ENCODE measurements at regions not wholly inside any gene's neighbourhood (a gene's known extent, or its start where the extent isn't known, plus 50 kb on each side); places are given as distances from the start of the nearest gene placed in this dataset.
A peak's percentile ranks its signal among the peaks of the same experiment; 100 is the strongest.

DNA sequence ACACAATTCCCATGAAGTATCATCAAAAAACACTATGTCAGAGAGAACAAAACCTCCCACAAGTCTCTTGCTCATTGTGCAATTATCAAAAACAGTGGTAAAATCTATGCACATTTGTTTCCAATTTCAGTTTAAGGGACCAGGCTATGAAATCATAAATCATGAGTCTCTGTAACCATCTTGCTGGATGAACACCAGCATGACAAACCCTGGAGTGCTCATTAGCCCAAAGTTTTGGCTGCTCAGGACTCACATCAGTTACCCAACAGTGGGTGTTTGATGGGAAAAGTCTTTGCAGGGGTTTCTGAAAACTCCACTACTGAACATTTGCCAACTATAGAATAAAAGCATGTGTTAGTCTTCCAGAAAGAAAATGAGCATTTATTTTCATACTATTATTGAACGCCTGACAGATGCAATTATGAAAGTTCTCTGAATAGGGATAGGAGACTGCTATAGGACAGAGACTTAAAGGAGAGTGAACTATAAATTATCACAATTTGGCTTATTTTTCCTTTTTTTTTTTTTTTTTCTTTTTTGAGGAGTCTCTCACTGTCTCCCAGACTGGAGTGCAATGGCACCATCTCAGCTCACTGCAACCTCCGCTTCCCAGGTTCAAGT is 240.8 kb upstream of the KCNMB2 start:
- no peak for DNase-seq

DNA sequence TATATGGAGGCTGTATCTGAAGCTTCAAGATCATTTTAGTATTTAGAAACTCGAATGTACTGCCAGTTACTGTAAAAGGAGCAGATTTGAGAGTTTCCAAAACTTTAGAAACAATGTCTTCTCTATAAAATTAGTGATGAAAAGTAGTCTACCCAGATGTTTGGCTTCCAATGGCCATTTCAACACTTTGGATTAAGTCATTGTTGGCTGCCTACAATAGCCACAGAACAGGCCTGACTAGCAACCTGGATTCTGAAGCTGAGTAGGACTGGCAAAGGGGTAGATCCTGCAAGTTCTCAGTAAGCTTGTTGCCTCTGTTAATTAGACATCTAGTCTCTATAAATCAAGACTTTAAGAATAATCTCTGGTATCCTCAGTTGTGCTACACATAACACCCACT is 239.0 kb upstream of the KCNMB2 start:
- no peak for DNase-seq

DNA sequence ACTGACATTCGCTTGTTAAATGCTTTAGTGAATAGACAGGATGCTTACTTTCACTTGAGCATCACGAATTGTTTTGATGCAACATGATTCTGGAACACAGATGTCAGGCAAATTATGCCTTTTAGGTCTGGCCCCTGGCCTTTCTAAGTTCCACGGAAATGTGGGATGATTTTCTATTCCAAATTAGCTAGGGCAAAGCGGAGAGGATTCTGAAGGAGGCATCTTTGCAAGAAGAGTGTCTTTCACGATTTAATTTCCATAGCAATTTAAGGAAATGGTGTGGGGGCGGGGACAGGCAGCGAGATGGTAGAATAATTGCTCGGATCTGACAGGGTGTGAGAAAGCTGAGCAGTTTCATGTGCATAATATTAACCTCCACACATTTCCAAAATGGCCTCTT is 238.5 kb upstream of the KCNMB2 start:
- no peak for DNase-seq

DNA sequence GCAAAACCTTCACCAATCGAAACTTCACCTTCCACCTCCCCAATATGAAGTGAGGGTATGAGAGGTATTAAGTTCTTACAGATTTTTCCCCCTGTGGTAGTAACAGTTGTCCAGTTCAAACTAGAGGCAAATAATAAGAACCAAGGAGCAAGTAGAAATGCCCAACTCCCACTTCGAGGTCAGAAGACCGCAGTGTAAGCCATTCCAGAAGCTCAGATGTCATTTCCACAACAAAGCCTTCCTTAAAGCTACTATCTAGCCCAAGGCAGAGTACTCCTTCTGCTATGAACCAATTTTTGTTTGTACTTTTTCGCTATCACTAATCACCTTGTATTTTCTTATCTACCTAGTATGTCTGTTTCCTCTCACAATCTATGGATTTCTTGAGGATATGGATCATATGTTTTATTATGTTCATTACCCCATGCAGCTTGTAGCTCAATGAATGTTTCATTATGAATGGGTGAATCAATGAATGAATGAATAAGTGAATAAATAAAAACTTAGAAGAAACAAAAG is 235.7 kb upstream of the KCNMB2 start:
- no peak for DNase-seq

DNA sequence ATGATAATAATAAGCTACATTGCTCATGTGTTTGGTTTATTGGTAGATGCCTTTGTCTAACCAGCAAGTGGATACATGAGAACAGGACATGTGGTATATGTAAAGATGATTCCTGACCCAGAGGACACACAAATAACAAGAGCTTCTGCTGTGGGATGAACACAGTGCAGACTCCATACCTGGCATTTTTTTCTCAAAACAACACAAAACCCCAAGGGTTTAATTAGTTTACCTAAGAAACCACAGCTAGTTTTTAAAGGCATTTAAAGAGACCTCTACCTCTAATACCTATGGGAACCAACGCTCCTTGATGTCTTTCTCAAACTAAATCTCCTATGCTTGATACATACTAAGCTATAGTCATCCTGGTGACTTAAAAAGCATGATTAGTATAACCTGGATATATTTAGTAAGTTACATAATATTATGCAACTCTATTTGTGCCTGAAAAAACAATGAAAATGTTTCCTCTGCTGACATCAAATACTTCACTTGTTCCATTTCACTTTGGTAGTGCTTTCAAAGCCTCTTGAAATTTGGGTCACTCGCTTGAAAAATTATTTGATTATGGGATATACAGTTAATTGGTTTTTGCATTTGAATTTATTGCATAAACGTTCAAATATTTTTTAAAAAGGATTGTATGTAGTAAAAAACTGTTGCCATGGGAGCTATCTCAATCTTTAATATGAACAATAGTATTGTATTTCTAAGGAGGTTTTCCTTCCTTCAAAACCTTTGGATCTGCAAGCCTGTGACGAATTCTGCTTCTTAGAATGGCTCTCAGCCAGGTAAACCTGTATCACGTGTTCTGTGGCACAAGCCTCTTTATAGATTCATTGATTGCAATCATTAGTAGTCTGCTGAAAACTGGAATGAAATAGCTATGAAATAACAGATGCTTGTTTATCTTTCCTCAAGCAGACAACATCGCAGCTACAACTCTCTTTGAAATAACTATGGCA is 233.0 kb upstream of the KCNMB2 start:
- no peak for DNase-seq

DNA sequence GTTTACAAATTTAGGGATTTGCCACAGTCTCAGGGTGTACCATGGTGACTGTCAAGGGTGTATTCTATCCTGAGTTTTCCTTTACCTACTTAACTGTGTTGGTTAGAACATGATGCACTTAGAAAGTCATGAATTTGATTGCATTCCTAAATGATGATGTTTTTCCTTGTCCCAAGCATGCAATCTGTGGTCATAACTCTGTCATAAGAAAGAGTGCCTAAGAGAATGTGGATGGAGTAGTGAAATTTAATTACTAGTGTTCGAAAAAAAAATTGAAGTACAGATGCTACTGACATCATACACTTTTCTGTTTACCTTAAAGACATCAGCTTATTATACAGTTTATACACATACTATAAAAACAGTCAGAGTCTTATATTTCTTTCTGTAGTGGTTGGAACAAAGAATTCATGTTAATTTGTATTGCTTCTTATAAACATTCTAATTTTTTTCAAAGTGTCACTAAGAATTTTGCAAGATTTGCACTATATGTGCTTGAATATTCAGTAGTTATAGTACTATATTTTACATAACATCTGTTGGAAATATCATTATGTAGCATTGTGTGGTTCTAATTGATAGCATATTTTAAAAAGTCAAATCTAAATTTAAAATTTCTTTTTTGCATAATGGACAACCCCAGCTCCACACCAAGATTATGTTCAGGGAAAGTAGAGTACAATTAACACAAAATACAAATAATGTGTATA is 231.3 kb upstream of the KCNMB2 start:
- DNase-seq = no peak

DNA sequence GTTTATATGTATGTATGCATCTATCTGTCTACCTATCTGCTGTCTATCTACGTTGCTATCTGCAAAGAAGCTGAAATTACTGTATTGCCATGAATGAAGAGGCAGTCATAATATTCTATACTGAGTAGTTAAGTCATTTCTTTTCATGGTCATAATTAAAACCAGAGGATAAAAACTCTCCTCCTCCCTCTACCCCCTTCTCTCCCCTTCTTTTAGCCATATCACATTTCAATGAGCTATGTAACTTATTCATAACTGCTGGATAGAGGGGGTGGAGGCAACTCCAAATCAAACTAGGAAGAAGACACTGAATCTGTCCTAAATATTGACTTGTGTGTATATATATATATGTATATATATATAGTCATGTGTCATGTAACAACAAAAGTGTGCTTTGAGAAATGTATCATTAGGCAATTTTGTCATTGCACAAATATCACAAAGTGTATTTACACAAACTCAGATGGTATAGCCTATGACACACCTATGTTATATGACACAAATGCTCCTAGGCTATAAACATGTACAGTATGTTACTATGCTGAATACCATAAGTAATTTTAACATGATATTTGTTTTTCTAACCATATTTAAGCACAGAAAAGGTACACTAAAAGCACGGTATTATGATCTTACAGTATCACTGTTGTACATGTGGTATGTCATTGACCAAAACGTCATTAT is 229.7 kb upstream of the KCNMB2 start:
- no peak for DNase-seq

DNA sequence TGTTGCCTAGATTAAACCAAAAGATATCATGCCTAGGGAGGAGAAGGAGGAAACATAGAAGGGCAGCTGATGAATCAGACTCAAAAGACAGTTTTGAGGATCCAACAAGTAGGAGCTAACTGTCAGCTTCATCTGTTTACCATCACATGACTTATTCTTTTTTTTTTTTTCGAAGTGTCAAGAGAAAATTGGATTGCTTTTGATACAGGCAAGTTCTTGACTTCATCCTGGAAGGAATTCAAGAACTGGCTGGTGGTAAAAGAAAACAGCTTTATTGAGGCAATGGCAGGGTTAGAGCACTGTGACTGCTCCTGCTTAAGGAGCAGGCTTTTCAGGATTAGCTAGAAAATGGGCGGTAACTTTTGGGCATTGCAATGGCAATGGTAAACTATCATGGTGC is 227.5 kb upstream of the KCNMB2 start:
- no peak for DNase-seq

DNA sequence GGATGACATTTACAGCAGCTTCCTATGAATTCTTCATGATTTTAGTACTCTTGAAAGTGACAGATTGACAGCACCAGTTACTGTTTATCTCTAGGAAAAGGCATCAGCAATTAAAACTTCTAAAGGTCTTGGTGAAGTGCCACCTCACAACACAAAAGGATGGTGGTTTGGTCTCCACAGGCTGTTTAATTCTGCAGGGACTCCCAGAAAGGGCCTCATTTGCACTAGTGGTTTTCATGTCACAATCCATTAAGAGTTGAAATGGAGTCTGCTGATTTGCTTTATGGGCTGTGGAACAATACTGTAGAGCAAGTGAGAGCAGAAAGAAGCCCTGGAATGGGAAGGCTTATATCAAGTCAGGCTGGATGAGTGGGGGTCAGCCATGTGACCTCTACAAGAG is 225.3 kb upstream of the KCNMB2 start:
- no peak for DNase-seq

DNA sequence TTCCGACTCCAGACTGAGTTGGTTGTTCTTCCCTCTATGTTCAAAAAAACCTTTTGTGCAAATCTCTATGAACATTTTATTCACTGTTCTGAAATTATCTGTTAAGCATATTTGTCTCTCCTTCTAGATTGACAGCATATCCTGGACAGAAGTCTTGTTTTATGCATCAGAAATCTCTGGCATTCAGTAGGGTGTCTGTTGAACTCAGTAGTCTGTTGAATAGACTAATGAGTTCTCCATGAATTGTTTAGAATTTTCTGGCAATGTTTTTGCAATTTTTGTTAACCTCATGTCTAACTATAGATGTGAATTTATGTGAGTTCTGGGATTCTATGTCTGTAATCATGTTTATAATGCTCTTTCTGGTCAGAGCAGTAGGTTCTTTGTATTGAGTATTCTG is 222.5 kb upstream of the KCNMB2 start:
- no peak for DNase-seq

DNA sequence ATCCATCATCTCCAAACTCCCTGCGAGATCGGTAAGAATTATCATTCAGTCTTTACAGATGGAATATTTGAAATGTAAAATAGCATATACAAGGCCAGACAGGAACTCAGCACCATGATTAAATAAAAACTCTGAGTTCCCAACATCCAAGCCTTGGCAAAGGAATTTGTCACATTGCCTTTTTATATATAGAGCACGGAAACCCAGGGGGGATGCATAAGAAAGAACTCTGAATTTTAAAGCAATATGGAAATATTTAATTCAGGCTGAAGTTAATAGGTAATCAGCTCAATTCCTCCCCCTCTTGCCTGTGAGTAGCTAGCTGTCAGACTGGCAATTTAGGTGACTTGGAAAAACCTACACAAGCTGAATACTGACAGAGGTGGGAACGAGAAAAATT is 217.9 kb upstream of the KCNMB2 start:
- DNase-seq = no peak

DNA sequence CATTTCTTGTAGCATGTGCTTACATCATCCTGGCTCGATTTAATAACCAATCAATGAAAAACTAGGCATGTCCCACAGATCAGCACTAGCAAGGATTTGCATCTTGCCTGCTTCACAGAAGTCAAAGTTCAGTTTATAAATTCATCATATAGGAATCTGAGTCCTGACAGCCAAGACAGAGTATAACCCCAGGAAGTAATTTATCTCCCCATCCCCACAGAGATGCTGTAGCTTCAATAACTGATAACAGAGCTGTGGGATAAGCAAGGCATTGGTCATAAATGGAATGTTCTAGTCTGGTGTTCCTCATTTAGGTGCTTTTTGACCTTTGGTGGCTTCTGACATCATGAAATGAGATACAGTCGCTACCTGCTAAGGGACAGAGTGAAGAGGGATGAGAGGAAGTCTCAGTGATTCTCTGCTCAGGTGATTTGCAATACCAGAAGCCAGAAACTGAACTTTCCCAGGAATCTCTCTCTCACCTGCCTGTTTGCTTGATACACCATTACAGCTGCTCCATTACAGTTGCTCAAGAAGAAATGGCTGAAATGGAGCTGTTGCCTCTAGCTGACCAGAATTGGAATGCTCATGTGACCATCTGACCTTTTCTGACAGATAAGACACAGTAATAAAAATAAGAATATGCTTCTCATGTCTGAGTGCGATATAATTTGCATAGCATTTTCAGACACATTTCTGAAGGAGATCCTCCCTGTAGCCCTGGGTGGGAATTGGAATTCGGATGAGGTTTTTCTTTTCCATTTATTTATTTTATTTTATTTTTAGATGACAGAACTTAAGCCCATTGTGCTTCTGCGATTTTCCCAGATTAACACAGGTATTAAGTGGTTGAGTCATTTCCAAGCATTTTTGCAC is 217.1 kb upstream of the KCNMB2 start:
- no peak for DNase-seq

DNA sequence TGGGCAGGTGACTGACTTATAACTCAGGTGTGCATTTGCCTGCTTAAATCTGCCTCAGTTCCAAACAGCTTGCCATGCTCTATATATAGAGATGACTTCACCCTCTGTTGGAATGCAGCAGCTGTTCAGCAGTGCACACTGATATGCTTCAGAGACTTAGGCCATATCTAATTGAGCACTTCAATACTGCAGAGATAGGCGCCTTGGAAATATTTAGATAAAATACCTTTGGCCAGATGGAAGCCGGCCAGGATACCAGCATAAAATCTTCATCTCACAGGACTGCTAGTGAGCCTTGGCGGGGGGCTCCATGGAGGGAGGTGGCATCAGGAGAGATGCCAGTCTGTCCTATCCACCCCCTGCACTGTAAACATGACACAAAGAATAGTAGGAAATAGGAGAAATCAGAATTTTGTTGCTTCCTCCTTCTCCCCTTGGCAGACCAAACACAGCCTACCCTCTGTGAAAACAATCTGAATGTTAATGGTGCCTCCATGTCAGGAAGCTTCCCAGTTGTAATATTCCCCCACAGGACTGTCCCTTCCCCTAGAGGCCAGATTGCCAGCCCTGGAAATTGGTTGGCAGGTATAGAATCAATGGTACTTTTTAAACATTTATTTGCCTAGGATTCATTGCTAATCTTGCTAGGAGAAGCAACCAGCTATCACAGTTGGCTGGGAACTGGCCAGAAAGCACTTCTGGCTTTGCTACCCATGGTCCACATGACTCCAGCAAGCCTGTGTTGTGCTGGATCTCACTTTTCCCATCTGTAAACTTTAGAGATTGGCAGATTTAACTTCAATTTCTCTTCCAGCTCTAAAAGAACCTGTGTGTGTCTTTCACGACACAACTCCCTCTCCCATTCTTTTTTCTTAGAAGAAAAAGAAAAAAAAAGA is 215.5 kb upstream of the KCNMB2 start:
- DNase-seq = peak; percentile 94

DNA sequence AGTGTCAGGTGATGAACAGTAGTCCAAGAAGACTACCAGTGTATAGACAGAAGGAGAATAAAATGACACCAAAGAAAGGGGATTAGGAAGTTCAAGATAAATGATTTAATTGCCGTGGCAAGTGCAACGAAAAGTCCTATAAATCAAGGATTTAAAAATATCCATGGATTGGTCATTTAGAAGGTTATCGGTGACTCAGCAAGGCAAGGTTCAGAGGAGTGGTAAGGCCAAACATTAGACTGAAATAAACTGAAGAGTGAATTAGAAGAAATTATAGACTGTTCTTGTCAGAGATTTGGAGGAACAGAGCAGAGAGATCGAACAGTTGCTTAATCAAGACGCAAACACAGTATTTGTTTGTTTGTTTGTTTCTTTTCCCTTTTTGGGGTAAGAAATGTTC is 211.9 kb upstream of the KCNMB2 start:
- no peak for DNase-seq

DNA sequence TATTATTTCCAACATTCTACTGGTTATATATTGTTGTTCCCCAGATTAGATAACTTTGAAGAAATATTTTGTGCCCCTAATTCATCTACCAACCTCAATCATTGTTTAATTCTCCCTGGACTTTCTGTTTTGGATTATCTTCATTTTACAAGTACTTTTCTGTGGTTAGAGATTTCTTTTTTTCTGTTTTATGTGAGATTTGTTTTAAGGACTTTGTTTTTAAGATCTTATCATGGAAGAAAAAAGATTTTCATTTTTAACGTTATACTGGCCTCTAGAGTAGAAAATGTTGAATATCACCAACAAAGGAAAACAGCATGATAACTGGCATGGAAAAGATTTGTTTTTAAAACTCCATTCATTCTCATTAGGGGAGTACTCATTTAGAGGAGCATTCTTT is 210.9 kb upstream of the KCNMB2 start:
- peak; percentile 48 for DNase-seq

DNA sequence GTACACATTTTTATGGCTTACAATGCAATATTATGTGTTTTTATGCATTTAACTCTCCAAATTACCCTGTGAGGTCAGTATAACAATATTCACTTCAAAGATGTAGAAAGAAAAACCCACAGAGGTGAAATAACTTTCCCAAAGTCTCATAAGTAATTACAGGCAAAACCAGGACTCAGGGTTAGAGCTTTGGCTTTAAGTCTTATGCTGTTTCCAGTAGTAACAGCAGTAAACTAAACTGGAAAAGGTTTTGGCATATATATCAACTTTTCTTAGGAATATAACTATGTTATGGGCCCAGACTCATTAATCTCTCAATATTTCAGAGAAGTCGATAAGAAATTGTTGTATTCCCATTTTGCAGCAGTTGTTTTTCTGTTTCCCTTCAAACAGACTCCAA is 206.3 kb upstream of the KCNMB2 start:
- no peak for DNase-seq

DNA sequence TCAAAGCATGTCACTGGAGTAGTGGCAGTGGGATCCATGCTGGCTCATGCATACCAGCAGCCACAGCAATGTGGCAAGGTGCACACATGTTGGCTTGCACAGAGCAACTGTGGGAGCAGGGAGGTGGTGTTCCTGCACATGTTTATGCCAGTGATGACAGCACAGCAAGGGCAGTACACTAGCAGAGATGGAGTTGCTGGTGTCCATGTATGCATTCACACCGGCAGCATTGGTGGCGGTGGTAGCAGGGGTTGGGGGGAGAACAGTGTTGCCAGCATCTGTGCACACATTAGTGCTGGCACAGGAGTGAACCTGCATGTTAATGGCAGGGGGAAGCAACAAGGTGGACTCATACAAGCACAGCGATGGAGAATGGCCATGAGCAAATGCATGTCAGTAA is 202.0 kb upstream of the KCNMB2 start:
- DNase-seq = no peak

DNA sequence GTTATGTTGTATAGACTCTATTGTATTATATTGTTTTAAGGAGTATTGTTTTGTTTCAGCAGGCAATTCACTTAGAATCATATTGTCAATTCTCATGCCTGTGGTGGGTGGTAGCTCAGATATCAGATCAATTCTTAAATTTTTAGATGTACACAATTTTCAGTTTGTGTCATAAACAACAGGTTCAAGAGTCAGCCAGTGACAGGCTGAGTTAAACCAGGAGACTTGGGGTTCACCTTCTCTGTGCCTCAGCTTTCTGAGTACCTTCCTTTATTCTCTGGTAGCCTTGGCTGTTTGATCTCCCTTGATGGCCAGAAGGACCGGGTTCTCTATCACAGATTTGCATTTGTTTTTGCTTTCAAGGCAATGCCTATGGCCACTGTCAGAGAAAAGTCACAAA is 199.9 kb upstream of the KCNMB2 start:
- DNase-seq = no peak

DNA sequence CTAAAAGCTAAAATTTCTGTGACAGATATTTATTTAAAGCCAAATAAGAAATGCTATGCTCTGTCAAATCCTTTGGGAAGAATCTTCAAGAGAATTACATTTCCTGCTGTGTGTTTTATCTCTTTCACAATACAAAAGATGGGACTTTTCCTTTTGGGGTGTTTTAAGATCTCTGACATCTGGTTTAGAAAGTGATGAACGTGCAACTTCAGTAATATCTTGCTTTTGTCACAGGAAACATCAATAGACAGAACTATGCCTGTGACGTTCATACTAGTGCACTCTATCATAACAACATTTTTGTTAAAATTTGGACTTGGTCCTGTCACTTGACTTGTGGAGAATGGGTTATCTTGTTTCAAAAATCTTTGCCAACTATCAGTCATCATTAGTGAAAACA is 195.7 kb upstream of the KCNMB2 start:
- DNase-seq = no peak

DNA sequence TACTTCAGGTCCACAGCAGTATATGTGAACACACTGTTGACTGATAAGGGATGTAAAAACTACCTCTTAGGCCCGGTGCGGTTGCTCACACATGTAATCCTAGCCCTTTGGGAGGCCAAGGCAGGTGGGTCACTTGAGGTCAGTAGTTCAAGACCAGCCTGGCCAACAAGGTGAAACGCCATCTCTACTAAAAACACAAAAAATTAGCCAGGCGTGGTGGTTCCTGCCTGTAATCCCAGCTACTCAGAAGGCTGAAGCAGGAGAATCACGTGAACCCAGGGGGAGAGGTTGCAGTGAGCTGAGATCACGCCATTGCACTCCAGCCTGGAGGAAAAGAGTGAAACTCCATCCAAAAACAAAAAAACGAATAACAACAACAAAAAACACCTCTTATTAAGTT is 194.6 kb upstream of the KCNMB2 start:
- DNase-seq = no peak

DNA sequence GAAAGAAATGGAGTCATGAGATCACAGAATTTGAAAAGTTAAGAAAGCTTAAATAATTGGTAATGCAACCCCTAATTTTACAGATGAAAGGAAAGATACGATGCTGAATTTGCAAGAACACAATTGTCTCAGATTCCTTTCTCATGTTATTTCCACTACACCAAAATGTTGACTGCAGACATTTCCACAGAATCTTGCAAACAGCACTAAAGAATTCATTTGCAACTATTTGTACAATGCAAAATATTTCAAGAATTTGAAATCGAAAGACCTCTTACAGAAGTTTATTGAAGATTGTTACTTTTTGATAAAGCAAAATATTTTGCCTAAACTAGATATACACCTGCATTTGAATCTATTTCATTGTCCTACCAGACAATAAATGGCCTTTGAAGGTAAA is 194.1 kb upstream of the KCNMB2 start:
- DNase-seq = no peak

Data from NCI-H146 (cell line).